ENCODE measurements at regions not wholly inside any gene's neighbourhood (a gene's known extent, or its start where the extent isn't known, plus 50 kb on each side); places are given as distances from the start of the nearest gene placed in this dataset.

- DNase-seq, result no peak
- in situ Hi-C loops (cut with MboI; ENCODE audit: low pct_unique_long_range_greater_than_20kb, low sequenced_read_pairs), result no loop called here
Measured at GRCh38 chr2:216916956-216917650, 57.2 kb upstream of the TNP1 start.

GRCh38 chr2:216915557-216916150, 55.8 kb upstream of the TNP1 start:
- in situ Hi-C loops (cut with MboI; ENCODE audit: low pct_unique_long_range_greater_than_20kb, low sequenced_read_pairs), result no loop called here
- no peak for DNase-seq

- in situ Hi-C loops (cut with MboI; ENCODE audit: low pct_unique_long_range_greater_than_20kb, low sequenced_read_pairs), result no loop called here
- DNase-seq, result no peak
Measured at GRCh38 chr2:216914491-216914890, 54.6 kb upstream of the TNP1 start.

- no peak for DNase-seq
- in situ Hi-C loops (cut with MboI; ENCODE audit: low pct_unique_long_range_greater_than_20kb, low sequenced_read_pairs), result no loop called here
Measured at GRCh38 chr2:216911886-216912285, 52.0 kb upstream of the TNP1 start.

- DNase-seq, result no peak
- in situ Hi-C loops (cut with MboI; ENCODE audit: low pct_unique_long_range_greater_than_20kb, low sequenced_read_pairs), result no loop called here
Measured at GRCh38 chr2:216911008-216911407, 51.1 kb upstream of the TNP1 start.

GRCh38 chr2:216909541-216910210, 49.8 kb upstream of the TNP1 start:
- DNase-seq, result no peak
- in situ Hi-C loops (cut with MboI; ENCODE audit: low pct_unique_long_range_greater_than_20kb, low sequenced_read_pairs), result no loop called here

Measured in KBM-7 (cell line).